Astrocyte (in vitro differentiated cells and primary cell): ENCODE measurements at regions not wholly inside any gene's neighbourhood (a gene's known extent, or its start where the extent isn't known, plus 50 kb on each side); places are given as distances from the start of the nearest gene placed in this dataset.
A peak's percentile ranks its signal among the peaks of the same experiment; 100 is the strongest.
"Not testable (repeated sequence)": the region's sequence is repeated elsewhere in the genome, so short reads cannot be mapped to it uniquely, and the experiment has no call there.

Source experiments
- DNase-seq: peaks from one replicate; pipeline ENCODE4 v3.0.0-alpha.2; 2010; ENCODE audit warnings: low read depth
- FAIRE-seq: peaks from 2 replicates; lab custom pipeline; 2011; peaks lifted over from hg19 to GRCh38; lab: Jason Lieb, UNC
- H2AFZ ChIP-seq: 2 replicates; pipeline ENCODE4 v1.6.0; 2012; ENCODE audit warnings: low read depth, low read length, inconsistent platforms
- H3K27ac ChIP-seq: 2 replicates; pipeline ENCODE4 v1.5.1; 2011; ENCODE audit warnings: low read depth, low read length, inconsistent platforms
- H3K27me3 ChIP-seq: 2 replicates; pipeline ENCODE4 v1.6.0; 2011; ENCODE audit warnings: low read length, inconsistent platforms; ENCODE audit not compliant: insufficient read depth
- H3K36me3 ChIP-seq: 2 replicates; pipeline ENCODE4 v1.5.1; 2011; ENCODE audit warnings: low read length, inconsistent platforms; ENCODE audit not compliant: insufficient read depth
- H3K4me1 ChIP-seq: 2 replicates; pipeline ENCODE4 v1.5.1; 2011; ENCODE audit warnings: low read length, inconsistent platforms; ENCODE audit not compliant: insufficient read depth
- H3K4me2 ChIP-seq: 2 replicates; pipeline ENCODE4 v1.6.0; 2012; ENCODE audit warnings: low read length, inconsistent platforms
- H3K4me3 ChIP-seq: 2 replicates; pipeline ENCODE4 v1.5.1; 2011; ENCODE audit warnings: low read depth, mild to moderate bottlenecking, low read length, inconsistent platforms; ENCODE audit not compliant: insufficient read depth
- H3K79me2 ChIP-seq: 2 replicates; pipeline ENCODE4 v1.6.0; 2012; ENCODE audit warnings: mild to moderate bottlenecking, low read length, inconsistent platforms; ENCODE audit not compliant: insufficient read depth
- H3K9ac ChIP-seq: 2 replicates; pipeline ENCODE4 v1.6.0; 2012; ENCODE audit warnings: mild to moderate bottlenecking, low read length, inconsistent platforms
- H3K9me3 ChIP-seq: 2 replicates; pipeline ENCODE4 v1.5.1; 2012; ENCODE audit warnings: low read depth, mild to moderate bottlenecking, low read length, inconsistent platforms; ENCODE audit not compliant: insufficient read depth
- H4K20me1 ChIP-seq: 2 replicates; pipeline ENCODE4 v1.6.0; 2012; ENCODE audit warnings: low read length, inconsistent platforms; ENCODE audit not compliant: insufficient read depth
- H3K27ac Mint-ChIP-seq: one replicate; pipeline ENCODE4 v1.8.0; 2021; ENCODE audit warnings: mild to moderate bottlenecking, mixed read lengths; ENCODE audit not compliant: unreplicated experiment
- H3K27me3 Mint-ChIP-seq: one replicate; pipeline ENCODE4 v1.8.0; 2021; ENCODE audit warnings: low read depth, mixed read lengths; ENCODE audit not compliant: unreplicated experiment
- H3K36me3 Mint-ChIP-seq: one replicate; pipeline ENCODE4 v1.8.0; 2021; ENCODE audit warnings: low read depth, mixed read lengths; ENCODE audit not compliant: unreplicated experiment
- H3K4me1 Mint-ChIP-seq: one replicate; pipeline ENCODE4 v1.8.0; 2021; ENCODE audit warnings: low read depth, mixed read lengths; ENCODE audit not compliant: unreplicated experiment
- H3K4me3 Mint-ChIP-seq: one replicate; pipeline ENCODE4 v1.8.0; 2021; ENCODE audit warnings: mild to moderate bottlenecking, moderate library complexity, mixed read lengths; ENCODE audit not compliant: unreplicated experiment
- H3K9me3 Mint-ChIP-seq: one replicate; pipeline ENCODE4 v1.8.0; 2021; ENCODE audit warnings: mild to moderate bottlenecking, mixed read lengths; ENCODE audit not compliant: unreplicated experiment
- CTCF ChIP-seq: IDR thresholded peaks from 2 replicates; pipeline ENCODE4 v1.5.1; 2011; ENCODE audit warnings: low read depth, mild to moderate bottlenecking, inconsistent platforms, low read length, moderate library complexity; ENCODE audit not compliant: insufficient read depth
- EZH2 ChIP-seq: IDR thresholded peaks from 2 replicates; pipeline ENCODE4 v1.6.1; 2012; ENCODE audit warnings: mild to moderate bottlenecking, low read length, inconsistent platforms; ENCODE audit not compliant: insufficient read depth

- Histone ChIP-seq H3K9me3 (no peaks in the 10 kb centered on the region), H3K27ac (no peak overlapping the region), H3K4me1 (no peaks in the 10 kb centered on the region), H3K36me3 (no peaks in the 10 kb centered on the region), H3K79me2 (no peaks in the 10 kb centered on the region), H3K9ac (no peak overlapping the region), H2AFZ (no peak overlapping the region), H3K4me3 (no peak overlapping the region), H3K4me2 (no peak overlapping the region), H4K20me1 (no peaks in the 10 kb centered on the region), H3K27me3 (peaks cover 4% of the 10 kb centered on the region)
- no peak for FAIRE-seq
- TF ChIP-seq EZH2 (no peak), CTCF (no peak)
- Mint-ChIP-seq H3K36me3 (no peaks in the 10 kb centered on the region), H3K27ac (no peak overlapping the region), H3K4me1 (peaks cover 9% of the 10 kb centered on the region), H3K9me3 (no peaks in the 10 kb centered on the region), H3K4me3 (no peak overlapping the region), H3K27me3 (no peaks in the 10 kb centered on the region)
- DNase-seq: no peak
Measured at GRCh38 chr13:24998433-24998832, 97.5 kb upstream of the PABPC3 start.

GRCh38 chr13:25001476-25002206, 94.3 kb upstream of the PABPC3 start:
- H3K27me3 ChIP-seq: peaks cover 4% of the 10 kb centered on the region
- no peaks in the 10 kb centered on the region for H3K9me3 ChIP-seq
- DNase-seq (no peak), FAIRE-seq (no peak)
- no peak overlapping the region for H3K9ac ChIP-seq
- H2AFZ ChIP-seq: peak overlapping the region; percentile 24
- no peaks in the 10 kb centered on the region for H3K36me3 ChIP-seq
- H3K4me3 Mint-ChIP-seq: no peak overlapping the region
- H3K27ac ChIP-seq: no peak overlapping the region
- peaks cover 3% of the 10 kb centered on the region for H3K27me3 Mint-ChIP-seq
- H3K9me3 Mint-ChIP-seq: no peaks in the 10 kb centered on the region
- H3K27ac Mint-ChIP-seq: no peak overlapping the region
- H3K4me2 ChIP-seq: peak overlapping the region; percentile 68
- H3K79me2 ChIP-seq: no peaks in the 10 kb centered on the region
- H3K4me3 ChIP-seq: no peak overlapping the region
- TF ChIP-seq CTCF (no peak), EZH2 (no peak)
- H4K20me1 ChIP-seq: no peaks in the 10 kb centered on the region
- no peaks in the 10 kb centered on the region for H3K36me3 Mint-ChIP-seq
- peaks cover 9% of the 10 kb centered on the region for H3K4me1 Mint-ChIP-seq
- H3K4me1 ChIP-seq: no peaks in the 10 kb centered on the region

- peak; percentile 19 for DNase-seq
- not testable (repeated sequence) for H3K9me3 Mint-ChIP-seq
Measured at GRCh38 chr13:25002311-25002710, 93.6 kb upstream of the PABPC3 start.

GRCh38 chr13:25004489-25004888, 91.4 kb upstream of the PABPC3 start:
- not testable (repeated sequence) for H3K79me2 ChIP-seq, DNase-seq, H4K20me1 ChIP-seq, H3K9ac ChIP-seq, H3K9me3 ChIP-seq, H2AFZ ChIP-seq, H3K27ac ChIP-seq, H3K4me3 ChIP-seq, H3K36me3 Mint-ChIP-seq, H3K4me1 ChIP-seq, H3K27me3 ChIP-seq, H3K4me1 Mint-ChIP-seq, FAIRE-seq, H3K27ac Mint-ChIP-seq, H3K27me3 Mint-ChIP-seq, H3K4me3 Mint-ChIP-seq, H3K9me3 Mint-ChIP-seq, H3K4me2 ChIP-seq, H3K36me3 ChIP-seq

More at GRCh38 chr13:25002311-25002710, 93.6 kb upstream of the PABPC3 start:
- H3K79me2 ChIP-seq, H3K4me1 Mint-ChIP-seq, H3K4me3 Mint-ChIP-seq, H3K27ac ChIP-seq, H3K4me1 ChIP-seq, H3K36me3 ChIP-seq, H3K4me3 ChIP-seq, H3K9me3 ChIP-seq, H3K36me3 Mint-ChIP-seq, H4K20me1 ChIP-seq, H3K27me3 ChIP-seq, H3K27me3 Mint-ChIP-seq, H3K9ac ChIP-seq: not testable (repeated sequence)
- peak; percentile 59 for FAIRE-seq
- peak overlapping the region; percentile 68 for H3K27ac Mint-ChIP-seq
- H2AFZ ChIP-seq: peak overlapping the region; percentile 32
- H3K4me2 ChIP-seq: peak overlapping the region; percentile 68

- H3K27me3 Mint-ChIP-seq, H3K4me3 ChIP-seq, H3K27ac ChIP-seq, H2AFZ ChIP-seq, FAIRE-seq, H3K27me3 ChIP-seq, H3K9me3 ChIP-seq, H3K9ac ChIP-seq, H3K79me2 ChIP-seq, H3K36me3 ChIP-seq, H3K9me3 Mint-ChIP-seq, H3K4me1 ChIP-seq, H3K27ac Mint-ChIP-seq, H3K36me3 Mint-ChIP-seq, H4K20me1 ChIP-seq, H3K4me1 Mint-ChIP-seq: not testable (repeated sequence)
- peak; percentile 1 for DNase-seq
- H3K4me2 ChIP-seq: peak overlapping the region; percentile 74
- peak overlapping the region; percentile 62 for H3K4me3 Mint-ChIP-seq
Measured at GRCh38 chr13:25005050-25005497, 90.9 kb upstream of the PABPC3 start.
